Fibroblast of skin of left biceps (primary cell): ENCODE measurements at regions not wholly inside any gene's neighbourhood (a gene's known extent, or its start where the extent isn't known, plus 50 kb on each side); places are given as distances from the start of the nearest gene placed in this dataset.
A peak's percentile ranks its signal among the peaks of the same experiment; 100 is the strongest.

Experiments
- DNase-seq, 2 experiments: peaks; one replicate each; pipeline ENCODE4 v3.0.0-alpha.2; 2013; ENCODE audit warnings: low read depth in 2 of 2

DNA sequence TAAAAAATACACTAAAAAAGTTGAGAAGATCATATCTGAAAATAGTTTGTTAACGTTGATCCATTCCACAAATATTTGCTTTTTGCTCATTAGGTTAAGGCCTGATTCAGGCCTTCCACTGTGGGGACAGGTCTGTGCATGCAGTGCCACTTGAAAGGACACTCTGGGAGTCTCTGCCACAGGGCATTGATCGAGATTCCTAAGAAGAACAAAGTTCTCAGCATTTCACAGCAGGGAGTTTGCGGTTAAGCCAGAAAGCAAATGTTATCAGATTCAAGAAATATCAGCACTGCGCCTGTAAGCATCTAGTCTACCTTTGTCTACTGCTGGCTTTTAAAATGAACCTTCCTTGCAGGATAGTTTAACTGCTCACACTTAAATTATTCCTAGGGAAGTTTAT, 62.2 kb upstream of the TNIP3 start:
- DNase-seq: no peak

DNA sequence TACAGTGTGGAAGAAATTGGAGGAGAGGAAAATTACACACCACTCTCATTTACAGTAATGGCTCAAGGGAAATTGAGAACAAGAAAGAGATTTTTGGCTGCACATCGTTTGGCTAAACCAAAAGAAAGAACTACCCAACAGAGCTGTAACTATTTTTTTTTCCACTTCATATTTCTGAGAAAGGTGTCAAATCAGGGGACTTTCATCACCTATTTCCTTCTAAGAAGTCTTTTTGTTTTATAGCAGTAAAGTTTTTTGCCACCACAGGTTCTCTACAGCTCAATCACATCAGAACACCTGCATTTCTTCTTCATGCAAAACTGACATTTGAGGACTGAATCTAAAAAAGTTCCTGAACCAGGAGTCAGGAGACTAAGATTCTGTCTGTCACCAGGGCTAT, 57.5 kb upstream of the TNIP3 start:
- DNase-seq: no peak

DNA sequence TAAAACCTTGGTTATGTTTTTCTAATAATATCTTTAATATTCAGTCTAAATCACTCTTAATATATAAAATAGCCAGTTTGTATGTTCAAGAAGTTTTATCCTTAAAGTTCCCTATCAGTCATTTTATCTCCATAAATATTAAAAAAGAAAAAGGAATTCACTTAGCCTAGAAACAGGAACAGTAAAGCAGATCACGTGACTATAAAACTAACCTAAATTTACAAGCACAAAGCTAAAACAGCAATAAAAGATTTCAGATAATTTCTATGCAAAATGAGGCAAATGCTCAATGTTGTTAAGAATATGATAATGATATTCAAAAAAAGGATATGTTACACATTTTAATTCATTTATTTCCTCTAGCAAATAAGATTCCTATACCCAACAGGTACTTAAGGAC, 57.1 kb upstream of the TNIP3 start:
- no peak for DNase-seq

DNA sequence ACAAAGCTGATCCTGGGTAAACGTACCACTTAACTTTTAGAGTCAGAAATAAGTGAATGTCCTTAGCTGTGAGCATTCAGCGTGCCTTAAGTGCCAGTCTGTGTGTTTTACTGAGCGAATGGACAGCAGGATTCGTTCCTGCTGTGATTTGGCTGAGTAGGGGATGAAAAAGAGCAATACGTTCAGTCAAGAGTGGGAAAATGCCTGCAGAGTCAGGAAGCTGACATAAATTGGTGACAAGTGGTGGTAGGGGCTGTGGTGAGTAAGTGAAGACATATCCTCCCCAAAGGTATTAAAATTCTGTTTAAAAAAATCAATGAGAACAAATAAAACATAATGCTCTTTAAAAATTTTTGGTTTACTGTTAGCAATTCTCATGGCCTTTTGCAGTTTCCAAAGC, 56.6 kb upstream of the TNIP3 start:
- no peak for DNase-seq

DNA sequence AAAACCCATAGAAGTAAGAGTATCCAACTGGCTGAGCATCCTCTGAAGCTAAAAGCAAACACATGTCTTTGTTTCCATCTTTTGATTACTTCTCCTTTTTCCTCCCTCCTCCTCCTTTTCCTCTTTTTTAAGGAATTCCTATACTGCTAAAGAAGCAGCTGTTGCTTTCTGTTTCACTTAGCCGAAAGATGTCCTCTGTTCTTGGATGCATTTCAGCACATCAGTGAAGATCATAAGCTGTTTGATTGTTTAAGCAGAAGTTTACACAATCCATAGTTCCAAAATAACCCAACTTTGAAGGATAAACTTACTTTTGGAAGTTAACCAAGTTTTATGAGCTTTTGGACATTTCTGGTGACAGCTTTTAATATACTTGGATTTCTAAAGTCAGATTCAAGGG, 55.1 kb upstream of the TNIP3 start:
- no peak for DNase-seq

DNA sequence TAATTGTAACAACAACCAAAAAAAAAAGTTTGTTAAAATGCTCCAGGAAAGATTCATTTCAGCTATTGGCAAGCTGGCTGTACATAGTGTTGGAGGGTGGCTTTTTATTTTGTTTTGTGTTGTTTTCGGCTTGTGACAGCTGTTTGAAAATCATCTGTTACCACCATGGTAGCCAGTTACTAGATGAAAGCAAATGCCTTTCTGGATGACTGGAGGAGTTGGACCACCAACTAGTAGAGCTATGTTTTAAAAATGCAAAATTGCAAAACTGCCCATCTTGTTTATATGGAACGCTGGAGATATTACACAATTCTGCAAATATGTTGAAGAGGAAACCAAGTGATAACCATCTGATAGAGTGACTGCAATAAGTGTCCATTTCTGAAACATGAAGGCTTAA, 53.2 kb upstream of the TNIP3 start:
- peak; percentile 56 to 68 for DNase-seq

DNA sequence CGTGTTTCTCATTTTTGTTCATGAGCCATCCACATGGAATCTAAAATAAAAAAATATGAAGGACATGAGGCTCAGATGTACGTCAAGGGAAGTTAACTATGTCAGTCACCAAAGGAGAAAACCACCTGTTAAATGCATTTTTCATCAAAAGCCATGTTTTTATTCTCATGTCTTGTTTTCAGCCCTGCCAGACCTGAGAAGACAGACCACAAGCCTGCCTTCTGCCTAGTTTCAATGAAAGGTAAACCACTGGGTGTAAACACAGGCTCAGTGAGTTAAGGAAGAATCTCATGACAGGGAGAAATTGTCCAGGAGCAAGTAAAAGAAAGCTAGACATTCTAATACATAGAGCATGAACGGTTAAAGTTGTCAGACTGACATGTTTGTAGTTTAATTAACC, 52.3 kb upstream of the TNIP3 start:
- no peak for DNase-seq

DNA sequence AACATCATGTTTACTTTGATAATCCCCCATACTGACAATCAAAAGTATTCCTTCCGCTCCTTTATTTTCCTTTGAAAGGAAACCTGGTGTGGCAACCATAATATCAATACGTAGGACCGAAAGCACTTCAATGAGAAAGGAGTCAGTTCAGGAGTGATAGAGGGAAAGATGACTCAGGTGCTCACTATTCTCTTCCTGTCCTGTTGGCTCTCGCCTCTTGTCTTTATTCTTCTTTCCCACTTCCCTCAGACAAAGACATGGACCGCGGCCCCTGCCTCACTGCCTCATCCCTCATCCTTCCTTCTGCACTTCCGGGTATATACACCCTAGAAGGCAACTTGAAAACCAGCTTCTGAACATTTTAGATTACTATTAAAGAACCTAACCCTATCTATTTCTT, 49.8 kb upstream of the TNIP3 start:
- DNase-seq: no peak
